GM18511 (cell line): ENCODE measurements at regions not wholly inside any gene's neighbourhood (a gene's known extent, or its start where the extent isn't known, plus 50 kb on each side); places are given as distances from the start of the nearest gene placed in this dataset.

Experiments
- ATAC-seq: cut with Tn5 transposase; IDR thresholded peaks from one replicate; pipeline ENCODE4 v1.9.1; 2021; ENCODE audit warnings: mild to moderate bottlenecking, moderate library complexity; ENCODE audit not compliant: unreplicated experiment

- no peak for ATAC-seq
Observed at GRCh38 chr1:199301472-199302217, 662.8 kb downstream of the PTPRC start.

GRCh38 chr1:199302554-199302953 is 663.7 kb downstream of the PTPRC start:
- ATAC-seq: no peak

GRCh38 chr1:199303035-199303434 is 664.2 kb downstream of the PTPRC start:
- ATAC-seq: no peak

- no peak for ATAC-seq
Observed at GRCh38 chr1:199305053-199305452, 666.2 kb downstream of the PTPRC start.

- ATAC-seq: no peak
Observed at GRCh38 chr1:199307496-199308264, 668.8 kb downstream of the PTPRC start.

GRCh38 chr1:199308349-199308846 is 669.6 kb downstream of the PTPRC start:
- ATAC-seq: peak; percentile 77

- ATAC-seq: no peak
Observed at GRCh38 chr1:199310708-199311107, 671.9 kb downstream of the PTPRC start.

- no peak for ATAC-seq
Observed at GRCh38 chr1:199311478-199312262, 672.8 kb downstream of the PTPRC start.

GRCh38 chr1:199312626-199313025 is 673.8 kb downstream of the PTPRC start:
- no peak for ATAC-seq

- no peak for ATAC-seq
Observed at GRCh38 chr1:199313444-199313843, 674.6 kb downstream of the PTPRC start.

GRCh38 chr1:199319341-199319740 is 680.5 kb downstream of the PTPRC start:
- ATAC-seq: no peak

- no peak for ATAC-seq
Observed at GRCh38 chr1:199322278-199322677, 683.4 kb downstream of the PTPRC start.

GRCh38 chr1:199333180-199333579 is 694.3 kb upstream of the NR5A2 start:
- ATAC-seq: no peak

GRCh38 chr1:199335496-199335895 is 692.0 kb upstream of the NR5A2 start:
- no peak for ATAC-seq

- ATAC-seq: no peak
Observed at GRCh38 chr1:199336745-199337640, 690.5 kb upstream of the NR5A2 start.

GRCh38 chr1:199338760-199339159 is 688.8 kb upstream of the NR5A2 start:
- ATAC-seq: no peak

- no peak for ATAC-seq
Observed at GRCh38 chr1:199352351-199352750, 675.2 kb upstream of the NR5A2 start.

- no peak for ATAC-seq
Observed at GRCh38 chr1:199353906-199354305, 673.6 kb upstream of the NR5A2 start.

- ATAC-seq: no peak
Observed at GRCh38 chr1:199356561-199356960, 670.9 kb upstream of the NR5A2 start.

GRCh38 chr1:199357599-199357998 is 669.9 kb upstream of the NR5A2 start:
- no peak for ATAC-seq
